Erythroblast (primary cell): ENCODE measurements at regions not wholly inside any gene's neighbourhood (a gene's known extent, or its start where the extent isn't known, plus 50 kb on each side); places are given as distances from the start of the nearest gene placed in this dataset.

Source experiments
- GATA1 ChIP-seq: IDR thresholded peaks from 2 replicates; pipeline ENCODE4 v1.6.1; 2011; ENCODE audit warnings: low read depth, mild to moderate bottlenecking, control low read depth, low read length, moderate library complexity
- POLR2A ChIP-seq: IDR thresholded peaks from 2 replicates; pipeline ENCODE4 v1.6.1; 2011; ENCODE audit warnings: mild to moderate bottlenecking, low read length

DNA sequence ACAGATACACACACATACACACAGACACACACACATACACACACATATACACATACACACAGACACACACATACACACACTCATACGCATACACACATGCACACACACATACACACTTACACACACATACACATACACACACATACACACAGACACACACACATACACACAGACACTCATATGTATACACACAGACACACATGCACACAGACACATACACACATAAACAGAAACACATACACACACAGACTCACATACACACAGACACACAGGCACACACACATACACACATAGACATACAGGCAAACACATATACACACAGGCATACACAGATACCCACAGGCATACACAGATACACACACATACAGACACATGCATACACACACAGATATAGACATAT is 143.9 kb upstream of the LYZL2 start:
- TF ChIP-seq POLR2A, result no peak
- no peak for TF ChIP-seq GATA1
